ENCODE measurements at regions not wholly inside any gene's neighbourhood (a gene's known extent, or its start where the extent isn't known, plus 50 kb on each side); places are given as distances from the start of the nearest gene placed in this dataset.

- no peak for FAIRE-seq
- dilution Hi-C loops (cut with MboI; ENCODE audit: extremely low pct_ligation_motif_present, low sequenced_read_pairs), result no loop called here
Observed at GRCh38 chr21:27146268-27146667, 179.4 kb upstream of the ADAMTS5 start.

More at GRCh38 chr21:27146268-27146667, 179.4 kb upstream of the ADAMTS5 start:
- CTCF ChIA-PET, result no interaction called here
- no peaks in the 10 kb centered on the region for H3K9me3 ChIP-seq (replicated peaks; ENCODE audit: control insufficient read depth, insufficient read depth, low read length)
- no peak for TF ChIP-seq POLR2A (IDR thresholded peaks at IDR 0.05; ENCODE audit: low read depth, low read length)
- no peak for TF ChIP-seq FOS (IDR thresholded peaks at IDR 0.05; ENCODE audit: borderline replicate concordance, insufficient read depth, low read length)
- no peak for TF ChIP-seq CTCF (IDR thresholded peaks at IDR 0.05; ENCODE audit: extremely low read depth in 1 of 2, insufficient read depth in 1 of 2, low read depth in 1 of 2, low read length in 2 of 2)
- no peak for TF ChIP-seq POLR2AphosphoS5 (IDR thresholded peaks at IDR 0.05; ENCODE audit: insufficient read depth, low read depth, low read length)
- BruUV-seq (replicated peaks), result no TSS peak
- H3K4me1 ChIP-seq (ENCODE audit: control insufficient read depth, extremely low read depth, insufficient read depth, low read length), result no peaks in the 10 kb centered on the region
- no peaks in the 10 kb centered on the region for H3K79me2 ChIP-seq (ENCODE audit: control insufficient read depth, insufficient read depth, low read length)
- no peaks in the 10 kb centered on the region for H4K20me1 ChIP-seq (replicated peaks; ENCODE audit: control insufficient read depth, extremely low read depth, insufficient read depth, low read length)
- no peak overlapping the region for H3K4me2 ChIP-seq (ENCODE audit: insufficient read depth, low read length)
- no peaks in the 10 kb centered on the region for H3K27me3 ChIP-seq (ENCODE audit: control insufficient read depth in 2 of 2, insufficient read depth in 2 of 2, low read length in 2 of 2)
- no peak overlapping the region for H3K4me3 ChIP-seq (replicated peaks in 1 of 3; ENCODE audit: insufficient read depth in 1 of 3, low read depth in 1 of 3, low read length in 3 of 3)
- no peak overlapping the region for H2AFZ ChIP-seq (ENCODE audit: low read depth, low read length)
- no peak overlapping the region for H3K27ac ChIP-seq (ENCODE audit: insufficient read depth, low read depth, low read length)
- intact Hi-C loops (cut with micrococcal nuclease), result no loop called here
- no peaks in the 10 kb centered on the region for H3K36me3 ChIP-seq (ENCODE audit: control insufficient read depth in 2 of 2, extremely low read depth in 1 of 2, insufficient read depth in 2 of 2, low read length in 2 of 2)
- no peak overlapping the region for H3K9ac ChIP-seq (replicated peaks; ENCODE audit: extremely low read depth, insufficient read depth, low read length)
- POLR2A ChIA-PET, result no interaction called here
- H3K9me1 ChIP-seq (replicated peaks; ENCODE audit: control insufficient read depth, extremely low read depth, insufficient read depth, low read length), result no peaks in the 10 kb centered on the region
- no peak for DNase-seq (ENCODE audit: low read depth, low spot score)
